Neuronal stem cell (in vitro differentiated cells): ENCODE measurements at regions not wholly inside any gene's neighbourhood (a gene's known extent, or its start where the extent isn't known, plus 50 kb on each side); places are given as distances from the start of the nearest gene placed in this dataset.
A peak's percentile ranks its signal among the peaks of the same experiment; 100 is the strongest.

ENCODE experiments used
- DNase-seq: peaks from one replicate; pipeline ENCODE4 v3.0.0-alpha.2; 2013; ENCODE audit warnings: low spot score
- H2AFZ ChIP-seq: one replicate; pipeline ENCODE4 v1.6.1; 2013; ENCODE audit warnings: mild to moderate bottlenecking, low read length, inconsistent platforms
- H2AK5ac ChIP-seq: 2 replicates; pipeline ENCODE4 v1.6.1; 2013; ENCODE audit warnings: low read depth, mild to moderate bottlenecking, inconsistent platforms, low read length, moderate library complexity, mixed read lengths
- H2BK120ac ChIP-seq: 2 replicates; pipeline ENCODE4 v1.6.1; 2013; ENCODE audit warnings: low read depth, mild to moderate bottlenecking, inconsistent platforms, low read length, moderate library complexity, mixed read lengths
- H2BK12ac ChIP-seq: one replicate; pipeline ENCODE4 v1.6.1; 2013; ENCODE audit warnings: low read length, inconsistent platforms
- H2BK15ac ChIP-seq: 2 replicates; pipeline ENCODE4 v1.6.1; 2013; ENCODE audit warnings: mild to moderate bottlenecking, low read length, inconsistent platforms, mixed read lengths
- H2BK5ac ChIP-seq: one replicate; pipeline ENCODE4 v1.6.1; 2013; ENCODE audit warnings: inconsistent platforms, mild to moderate bottlenecking, low read length, moderate library complexity
- H3K14ac ChIP-seq: one replicate; pipeline ENCODE4 v1.6.1; 2013; ENCODE audit warnings: low read length, inconsistent platforms
- H3K18ac ChIP-seq: 2 replicates; pipeline ENCODE4 v1.6.1; 2013; ENCODE audit warnings: low read length, inconsistent platforms
- H3K23ac ChIP-seq: 2 replicates; pipeline ENCODE4 v1.6.1; 2013; ENCODE audit warnings: low read depth, mild to moderate bottlenecking, mixed read lengths, low read length, inconsistent platforms; ENCODE audit not compliant: poor library complexity
- H3K27ac ChIP-seq: replicated peaks from 3 replicates; pipeline ENCODE4 v1.5.1; 2013; ENCODE audit warnings: low read length, inconsistent platforms
- H3K27me3 ChIP-seq, 3 experiments: 2 replicates each; pipeline ENCODE4 v1.6.1; 2013; ENCODE audit warnings: low read length in 3 of 3, mild to moderate bottlenecking in 2 of 3, inconsistent platforms in 1 of 3, low read depth in 1 of 3, mixed read lengths in 1 of 3, moderate library complexity in 1 of 3; ENCODE audit not compliant: control insufficient read depth in 3 of 3, insufficient read depth in 3 of 3
- H3K36me3 ChIP-seq, 2 donors: replicated peaks in 1 of 2; 2 replicates each; pipeline ENCODE4 v1.6.1; 2013; ENCODE audit warnings: low read length in 2 of 2; ENCODE audit not compliant: control insufficient read depth in 2 of 2, insufficient read depth in 2 of 2
- H3K4ac ChIP-seq: 2 replicates; pipeline ENCODE4 v1.6.1; 2013; ENCODE audit warnings: inconsistent platforms, mild to moderate bottlenecking, low read length, moderate library complexity
- H3K4me1 ChIP-seq, 2 donors: 1 replicate in 1 of 2; 2 replicates in 1 of 2; pipeline ENCODE4 v1.6.1; 2013; ENCODE audit warnings: low read length in 2 of 2, low read depth in 1 of 2; ENCODE audit not compliant: control insufficient read depth in 2 of 2, insufficient read depth in 1 of 2
- H3K4me2 ChIP-seq: one replicate; pipeline ENCODE4 v1.6.1; 2013; ENCODE audit warnings: mild to moderate bottlenecking, low read length, inconsistent platforms; ENCODE audit not compliant: insufficient read depth, poor library complexity, severe bottlenecking
- H3K4me3 ChIP-seq, 2 donors: 2 replicates each; pipeline ENCODE4 v1.5.1; 2013; ENCODE audit warnings: low read length in 2 of 2, mild to moderate bottlenecking in 2 of 2, inconsistent platforms in 1 of 2, moderate library complexity in 1 of 2
- H3K79me1 ChIP-seq: one replicate; pipeline ENCODE4 v1.6.1; 2013; ENCODE audit warnings: low read depth, mild to moderate bottlenecking, inconsistent platforms, low read length, moderate library complexity
- H3K9ac ChIP-seq: one replicate; pipeline ENCODE4 v1.6.1; 2013; ENCODE audit warnings: mild to moderate bottlenecking, low read depth, low read length, inconsistent platforms; ENCODE audit not compliant: poor library complexity
- H3K9me3 ChIP-seq, 2 donors: replicated peaks in 1 of 2; 2 replicates each; pipeline versions ENCODE3 to v1.6.1; 2013; ENCODE audit warnings: low read length in 2 of 2, mild to moderate bottlenecking in 2 of 2, inconsistent platforms in 1 of 2, low read depth in 1 of 2, mixed read lengths in 1 of 2, moderate library complexity in 1 of 2; ENCODE audit not compliant: control insufficient read depth in 2 of 2, insufficient read depth in 1 of 2
- H4K8ac ChIP-seq: one replicate; pipeline ENCODE4 v1.6.1; 2013; ENCODE audit warnings: low read depth, mild to moderate bottlenecking, inconsistent platforms, low read length, moderate library complexity
- H4K91ac ChIP-seq: one replicate; pipeline ENCODE4 v1.6.1; 2013; ENCODE audit warnings: low read length, low read depth, mild to moderate bottlenecking, inconsistent platforms; ENCODE audit not compliant: poor library complexity
- WGBS, 2 donors: extraction: QIAGEN DNeasy Blood & Tissue Kit; methylation state at CpG; one replicate each; pipeline ENCODE4 v1.1.7; 2013; ENCODE audit warnings: missing lambda C conversion rate in 2 of 2, mixed read lengths in 1 of 2; ENCODE audit not compliant: insufficient read length in 2 of 2, insufficient replicate concordance in 1 of 2; ENCODE audit errors: extremely low coverage in 2 of 2; 5-methylcytosine and 5-hydroxymethylcytosine counted together

DNA sequence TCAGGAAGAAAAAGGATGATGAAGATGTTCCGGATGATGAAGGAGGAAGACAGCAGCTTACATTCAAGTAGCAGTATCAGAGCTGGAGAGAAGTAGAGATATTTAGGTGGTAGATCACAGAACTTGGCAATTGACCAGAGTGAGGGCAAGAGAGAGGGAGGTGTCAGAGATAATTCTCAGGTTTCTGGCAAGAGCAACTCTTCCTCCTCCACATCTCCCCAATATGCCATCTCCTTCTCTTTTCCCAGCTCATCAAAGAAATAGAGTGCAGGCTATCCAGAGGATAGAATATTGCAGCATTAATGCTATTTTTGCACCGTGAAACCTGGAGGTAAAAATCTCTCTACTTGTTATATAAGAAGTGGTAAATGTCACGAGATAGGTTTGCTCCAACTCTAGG is 64.9 kb upstream of the OPCML start:
- Histone ChIP-seq H3K18ac (no peak overlapping the region), H2BK120ac (no peak overlapping the region), H2BK15ac (no peak overlapping the region), H3K4me3 (no peak overlapping the region), H2AK5ac (no peak overlapping the region), H3K4me2 (no peak overlapping the region), H3K14ac (no peak overlapping the region), H3K4me1 (peaks cover 0 to 4% of the 10 kb centered on the region in 2 donors), H3K9me3 (no peaks in the 10 kb centered on the region), H3K23ac (no peak overlapping the region), H3K4ac (no peak overlapping the region), H3K27ac (no peak overlapping the region), H4K8ac (no peak overlapping the region), H3K27me3 (no peaks in the 10 kb centered on the region), H2AFZ (no peak overlapping the region), H2BK12ac (no peak overlapping the region), H2BK5ac (no peak overlapping the region), H3K79me1 (no peaks in the 10 kb centered on the region), H3K36me3 (no peaks in the 10 kb centered on the region), H4K91ac (no peak overlapping the region), H3K9ac (no peak overlapping the region)
- no CpG with 5 or more reads among the region's 3 CpGs for WGBS, 2 donors
- no peak for DNase-seq

DNA sequence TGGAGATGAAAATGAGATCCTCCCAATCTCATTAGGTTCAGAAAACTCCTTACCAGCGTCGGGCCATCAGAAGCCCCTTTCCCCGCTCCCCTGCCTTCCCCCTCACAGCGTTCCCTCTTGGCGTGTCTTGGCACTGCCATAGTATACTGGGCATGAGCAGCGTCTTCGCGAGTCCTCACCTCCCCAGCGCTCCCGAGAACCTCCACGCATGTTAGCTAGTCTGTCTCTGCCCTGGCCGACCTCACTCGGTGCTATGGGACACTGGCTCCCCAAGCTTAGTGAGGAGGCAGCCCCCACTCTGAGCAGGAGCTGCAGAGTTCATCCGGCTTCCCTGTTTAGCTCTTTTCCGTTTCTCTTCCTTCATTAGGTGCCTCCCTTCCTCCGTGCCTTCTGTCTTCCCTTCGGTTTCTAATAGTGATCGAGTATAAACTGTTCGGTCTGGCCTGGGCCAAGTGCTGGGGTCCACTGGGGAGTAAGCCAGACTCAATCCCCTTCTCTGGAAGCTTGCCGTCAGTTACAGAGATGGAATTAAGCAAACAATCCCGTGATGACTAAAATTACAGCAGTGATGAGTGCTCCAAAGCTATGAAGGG is 63.8 kb upstream of the OPCML start:
- H3K14ac ChIP-seq = no peak overlapping the region
- H3K4me3 ChIP-seq = no peak overlapping the region
- no peak overlapping the region for H3K23ac ChIP-seq
- no peak overlapping the region for H2AK5ac ChIP-seq
- H3K18ac ChIP-seq = peak overlapping the region; percentile 25
- H3K36me3 ChIP-seq = no peaks in the 10 kb centered on the region
- no peaks in the 10 kb centered on the region for H3K9me3 ChIP-seq
- H2BK5ac ChIP-seq = no peak overlapping the region
- no peak overlapping the region for H2BK12ac ChIP-seq
- H2BK15ac ChIP-seq = no peak overlapping the region
- no peaks in the 10 kb centered on the region for H3K27me3 ChIP-seq
- no peak overlapping the region for H4K91ac ChIP-seq
- H3K27ac ChIP-seq = no peak overlapping the region
- no peak overlapping the region for H4K8ac ChIP-seq
- no peak overlapping the region for H2AFZ ChIP-seq
- no peak overlapping the region for H3K4ac ChIP-seq
- WGBS, 2 donors = no CpG with 5 or more reads among the region's 21 CpGs
- no peak for DNase-seq
- H3K4me1 ChIP-seq = peaks cover 0 to 4% of the 10 kb centered on the region in 2 donors
- no peak overlapping the region for H3K4me2 ChIP-seq
- no peak overlapping the region for H3K9ac ChIP-seq
- H2BK120ac ChIP-seq = no peak overlapping the region
- no peaks in the 10 kb centered on the region for H3K79me1 ChIP-seq

- H3K79me1 ChIP-seq = no peaks in the 10 kb centered on the region
- no peak overlapping the region for H2BK12ac ChIP-seq
- WGBS, 2 donors = no CpG with 5 or more reads among the region's 2 CpGs
- H3K9me3 ChIP-seq = no peaks in the 10 kb centered on the region
- no peak overlapping the region for H4K91ac ChIP-seq
- H2BK120ac ChIP-seq = no peak overlapping the region
- H3K4me3 ChIP-seq = no peak overlapping the region
- no peak overlapping the region for H3K14ac ChIP-seq
- H3K18ac ChIP-seq = no peak overlapping the region
- no peaks in the 10 kb centered on the region for H3K27me3 ChIP-seq
- no peak overlapping the region for H4K8ac ChIP-seq
- DNase-seq = no peak
- H3K9ac ChIP-seq = no peak overlapping the region
- H2BK15ac ChIP-seq = no peak overlapping the region
- no peak overlapping the region for H3K4ac ChIP-seq
- no peak overlapping the region for H2BK5ac ChIP-seq
- H3K4me2 ChIP-seq = no peak overlapping the region
- H2AFZ ChIP-seq = no peak overlapping the region
- no peak overlapping the region for H2AK5ac ChIP-seq
- no peaks in the 10 kb centered on the region for H3K4me1 ChIP-seq
- no peak overlapping the region for H3K23ac ChIP-seq
- H3K27ac ChIP-seq = no peak overlapping the region
- no peaks in the 10 kb centered on the region for H3K36me3 ChIP-seq
Measured at GRCh38 chr11:133593036-133593435, 60.7 kb upstream of the OPCML start.

- Histone ChIP-seq H3K9ac (no peak overlapping the region), H2AK5ac (no peak overlapping the region), H2BK5ac (no peak overlapping the region), H4K8ac (no peak overlapping the region), H3K4me2 (no peak overlapping the region), H3K23ac (no peak overlapping the region), H3K36me3 (no peaks in the 10 kb centered on the region), H3K9me3 (peaks cover 0 to 2% of the 10 kb centered on the region in 2 donors), H3K79me1 (no peaks in the 10 kb centered on the region), H3K4me1 (peaks cover 0 to 3% of the 10 kb centered on the region in 2 donors), H3K14ac (no peak overlapping the region), H3K4me3 (no peak overlapping the region), H4K91ac (no peak overlapping the region), H2AFZ (no peak overlapping the region), H3K4ac (no peak overlapping the region), H3K27me3 (no peaks in the 10 kb centered on the region), H2BK12ac (no peak overlapping the region), H2BK120ac (no peak overlapping the region), H2BK15ac (no peak overlapping the region), H3K27ac (no peak overlapping the region), H3K18ac (no peak overlapping the region)
- DNase-seq = no peak
- WGBS, 2 donors = 100% methylated on average over 4 of the region's 5 CpGs
Measured at GRCh38 chr11:133586903-133587517, 54.7 kb upstream of the OPCML start.
